ENCODE measurements at regions not wholly inside any gene's neighbourhood (a gene's known extent, or its start where the extent isn't known, plus 50 kb on each side); places are given as distances from the start of the nearest gene placed in this dataset.

DNA sequence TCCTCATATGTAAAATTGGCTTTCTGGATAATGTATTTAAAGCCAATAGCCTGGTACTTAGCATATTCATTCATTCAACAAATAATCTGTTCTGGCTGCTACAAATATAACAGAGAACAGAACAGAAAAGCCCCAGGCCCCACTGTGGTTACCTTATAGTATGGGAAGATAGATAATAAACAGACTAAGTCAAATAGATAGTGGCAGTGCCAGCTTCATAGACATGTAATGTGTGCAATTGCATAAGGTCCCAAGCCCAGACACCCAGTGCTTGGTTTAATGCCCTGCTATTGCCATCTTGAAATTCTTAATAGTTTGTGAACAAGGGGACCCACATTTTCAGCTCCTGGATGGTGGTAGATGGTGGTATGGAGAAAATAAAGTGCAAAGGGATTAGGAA is 320.2 kb upstream of the USP15 start:
- no peak for TF ChIP-seq POLR2A (IDR thresholded peaks at IDR 0.05)
- TF ChIP-seq, protein P1, sequence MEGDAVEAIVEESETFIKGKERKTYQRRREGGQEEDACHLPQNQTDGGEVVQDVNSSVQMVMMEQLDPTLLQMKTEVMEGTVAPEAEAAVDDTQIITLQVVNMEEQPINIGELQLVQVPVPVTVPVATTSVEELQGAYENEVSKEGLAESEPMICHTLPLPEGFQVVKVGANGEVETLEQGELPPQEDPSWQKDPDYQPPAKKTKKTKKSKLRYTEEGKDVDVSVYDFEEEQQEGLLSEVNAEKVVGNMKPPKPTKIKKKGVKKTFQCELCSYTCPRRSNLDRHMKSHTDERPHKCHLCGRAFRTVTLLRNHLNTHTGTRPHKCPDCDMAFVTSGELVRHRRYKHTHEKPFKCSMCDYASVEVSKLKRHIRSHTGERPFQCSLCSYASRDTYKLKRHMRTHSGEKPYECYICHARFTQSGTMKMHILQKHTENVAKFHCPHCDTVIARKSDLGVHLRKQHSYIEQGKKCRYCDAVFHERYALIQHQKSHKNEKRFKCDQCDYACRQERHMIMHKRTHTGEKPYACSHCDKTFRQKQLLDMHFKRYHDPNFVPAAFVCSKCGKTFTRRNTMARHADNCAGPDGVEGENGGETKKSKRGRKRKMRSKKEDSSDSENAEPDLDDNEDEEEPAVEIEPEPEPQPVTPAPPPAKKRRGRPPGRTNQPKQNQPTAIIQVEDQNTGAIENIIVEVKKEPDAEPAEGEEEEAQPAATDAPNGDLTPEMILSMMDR (IDR thresholded peaks at IDR 0.05) = no peak
- DNase-seq (ENCODE audit: low spot score in 2 of 2) = no peak
- intact Hi-C loops (cut with DNase I; ENCODE audit: low total_unique reads) = no loop called here
- no peak overlapping the region for H3K4me3 ChIP-seq (ENCODE audit: low read depth, poor library complexity, severe bottlenecking)

DNA sequence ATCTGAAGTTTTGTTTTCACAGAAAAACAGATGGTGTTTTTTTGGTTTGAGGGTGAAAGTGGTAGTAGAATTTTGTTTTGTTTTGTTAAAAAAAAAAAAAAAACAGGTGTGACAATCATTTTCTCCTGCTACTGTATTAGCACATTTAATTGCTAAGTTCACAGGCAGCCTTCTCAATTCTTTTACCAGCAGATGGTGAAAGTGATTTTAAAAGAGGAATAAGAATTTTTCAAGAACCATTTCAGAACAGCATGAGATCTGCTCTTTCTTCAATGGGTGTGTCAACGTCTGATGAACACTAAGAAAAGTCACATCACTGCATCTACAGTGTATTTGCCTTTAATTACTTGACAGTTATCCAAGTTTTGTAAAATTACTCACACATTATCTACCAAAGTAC is 303.7 kb upstream of the USP15 start:
- 20 to 35% methylated on average over 1 of the region's 1 CpG for WGBS, 2 donors
- no peak overlapping the region for H3K4me3 ChIP-seq (ENCODE audit: low read depth, poor library complexity, severe bottlenecking)
- DNase-seq (ENCODE audit: low spot score in 2 of 2) = no peak
- TF ChIP-seq, protein P1 (IDR thresholded peaks at IDR 0.05) = no peak
- TF ChIP-seq POLR2A (IDR thresholded peaks at IDR 0.05) = no peak
- intact Hi-C loops (cut with DNase I; ENCODE audit: low total_unique reads) = no loop called here

DNA sequence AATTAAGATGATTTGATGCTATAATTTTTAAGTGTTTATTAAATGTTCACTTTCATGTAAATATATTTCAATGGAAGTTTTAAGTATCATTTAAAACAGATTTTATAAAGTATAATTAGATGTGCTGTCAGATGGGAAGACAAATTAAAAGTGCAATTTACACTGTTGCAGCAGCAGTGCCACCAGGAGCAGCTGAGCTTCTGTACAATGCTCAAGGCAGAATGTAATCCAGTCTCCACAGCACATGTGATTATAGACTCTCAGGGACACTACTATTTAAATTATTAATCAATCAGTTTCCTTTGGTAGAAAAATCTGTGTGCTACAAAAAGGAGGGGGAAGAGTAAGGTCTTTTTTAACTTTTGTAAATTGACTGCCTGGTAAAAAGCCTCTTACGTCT is 285.7 kb upstream of the USP15 start:
- no peak for TF ChIP-seq POLR2A (IDR thresholded peaks at IDR 0.05)
- TF ChIP-seq, protein P1 (IDR thresholded peaks at IDR 0.05) = no peak
- H3K4me3 ChIP-seq (ENCODE audit: low read depth, poor library complexity, severe bottlenecking) = no peak overlapping the region
- 80 to 87% methylated on average over 1 of the region's 1 CpG for WGBS, 2 donors
- intact Hi-C loops (cut with DNase I; ENCODE audit: low total_unique reads) = no loop called here
- no peak for DNase-seq (ENCODE audit: low spot score in 2 of 2)

DNA sequence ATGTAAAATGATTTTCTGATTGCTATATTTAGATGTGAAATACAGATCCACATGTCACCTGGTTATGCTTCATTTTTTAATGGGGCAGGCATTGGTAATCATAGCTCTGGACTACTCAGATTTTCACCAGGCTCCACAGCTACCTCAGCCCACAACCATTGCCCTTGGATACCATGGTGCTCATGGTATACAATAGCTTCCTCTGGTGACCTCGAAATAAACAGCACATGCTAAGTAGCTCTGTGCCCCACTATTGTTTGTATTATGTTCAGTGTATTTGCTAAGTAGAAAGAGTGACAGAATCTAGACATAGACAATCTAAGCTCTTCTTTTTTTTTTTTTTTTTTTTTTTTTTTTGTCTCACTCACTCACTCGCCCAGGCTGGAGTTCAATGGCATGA is 274.4 kb upstream of the USP15 start:
- H3K4me3 ChIP-seq (ENCODE audit: low read depth, poor library complexity, severe bottlenecking) = no peak overlapping the region
- DNase-seq (ENCODE audit: low spot score in 2 of 2) = no peak
- TF ChIP-seq POLR2A (IDR thresholded peaks at IDR 0.05) = no peak
- TF ChIP-seq, protein P1 (IDR thresholded peaks at IDR 0.05) = no peak
- 77 to 84% methylated on average over 2 of the region's 2 CpGs for WGBS, 2 donors
- intact Hi-C loops (cut with DNase I; ENCODE audit: low total_unique reads) = no loop called here

DNA sequence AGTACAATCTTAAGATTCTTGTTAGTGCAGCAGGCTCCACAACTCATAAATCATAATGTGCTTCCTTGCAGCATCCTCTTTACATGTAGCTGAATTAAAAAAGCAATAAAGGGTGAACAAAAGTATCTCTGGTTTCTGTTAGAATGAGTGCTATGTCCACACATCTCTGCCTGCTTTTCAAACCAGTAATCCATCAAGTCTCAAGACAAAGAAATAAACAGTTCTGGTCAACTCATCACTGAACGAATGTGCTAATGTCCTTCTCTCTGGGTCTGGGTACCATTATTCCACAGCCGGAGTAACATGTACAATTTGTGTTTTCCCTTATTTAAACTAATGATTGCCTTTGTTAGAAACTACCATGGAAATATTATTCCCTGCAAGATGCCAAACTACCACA is 273.0 kb upstream of the USP15 start:
- no peak overlapping the region for H3K4me3 ChIP-seq (ENCODE audit: low read depth, poor library complexity, severe bottlenecking)
- WGBS, 2 donors = 77 to 79% methylated on average over 2 of the region's 2 CpGs
- DNase-seq (ENCODE audit: low spot score in 2 of 2) = no peak
- intact Hi-C loops (cut with DNase I; ENCODE audit: low total_unique reads) = no loop called here
- TF ChIP-seq POLR2A (IDR thresholded peaks at IDR 0.05) = no peak
- TF ChIP-seq, protein P1 (IDR thresholded peaks at IDR 0.05) = no peak

DNA sequence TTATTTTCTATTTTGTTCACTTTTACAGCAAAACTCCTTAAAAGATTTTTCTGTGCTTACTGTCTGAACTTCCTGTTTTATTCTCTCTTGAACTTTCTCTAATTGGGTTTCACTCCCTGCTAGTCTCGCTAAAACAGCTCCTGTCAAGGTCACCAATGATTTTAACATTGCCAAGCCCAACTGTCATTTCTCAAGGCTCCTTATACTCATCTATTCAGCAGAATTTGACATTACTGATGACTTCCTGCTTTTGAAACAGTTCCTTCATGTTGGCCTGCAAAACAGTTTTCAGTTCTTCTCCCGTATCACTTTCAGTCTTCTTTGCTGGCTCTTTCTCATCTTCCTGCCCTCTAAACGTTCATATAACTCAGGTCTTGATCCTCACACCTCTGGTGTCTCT is 268.5 kb upstream of the USP15 start:
- 43 to 47% methylated on average over 3 of the region's 3 CpGs for WGBS, 2 donors
- TF ChIP-seq, protein P1 (IDR thresholded peaks at IDR 0.05) = no peak
- no peak for TF ChIP-seq POLR2A (IDR thresholded peaks at IDR 0.05)
- DNase-seq (ENCODE audit: low spot score in 2 of 2) = no peak
- H3K4me3 ChIP-seq (ENCODE audit: low read depth, poor library complexity, severe bottlenecking) = no peak overlapping the region
- intact Hi-C loops (cut with DNase I; ENCODE audit: low total_unique reads) = no loop called here
